HG02642 (cell line): ENCODE measurements at regions not wholly inside any gene's neighbourhood (a gene's known extent, or its start where the extent isn't known, plus 50 kb on each side); places are given as distances from the start of the nearest gene placed in this dataset.

ENCODE experiments used
- ATAC-seq: cut with Tn5 transposase; IDR thresholded peaks from one replicate; pipeline ENCODE4 v1.9.1; 2021; ENCODE audit warnings: mild to moderate bottlenecking; ENCODE audit not compliant: unreplicated experiment, poor library complexity

GRCh38 chr2:118479020-118479419 is 368.4 kb downstream of the EN1 start:
- ATAC-seq: no peak

DNA sequence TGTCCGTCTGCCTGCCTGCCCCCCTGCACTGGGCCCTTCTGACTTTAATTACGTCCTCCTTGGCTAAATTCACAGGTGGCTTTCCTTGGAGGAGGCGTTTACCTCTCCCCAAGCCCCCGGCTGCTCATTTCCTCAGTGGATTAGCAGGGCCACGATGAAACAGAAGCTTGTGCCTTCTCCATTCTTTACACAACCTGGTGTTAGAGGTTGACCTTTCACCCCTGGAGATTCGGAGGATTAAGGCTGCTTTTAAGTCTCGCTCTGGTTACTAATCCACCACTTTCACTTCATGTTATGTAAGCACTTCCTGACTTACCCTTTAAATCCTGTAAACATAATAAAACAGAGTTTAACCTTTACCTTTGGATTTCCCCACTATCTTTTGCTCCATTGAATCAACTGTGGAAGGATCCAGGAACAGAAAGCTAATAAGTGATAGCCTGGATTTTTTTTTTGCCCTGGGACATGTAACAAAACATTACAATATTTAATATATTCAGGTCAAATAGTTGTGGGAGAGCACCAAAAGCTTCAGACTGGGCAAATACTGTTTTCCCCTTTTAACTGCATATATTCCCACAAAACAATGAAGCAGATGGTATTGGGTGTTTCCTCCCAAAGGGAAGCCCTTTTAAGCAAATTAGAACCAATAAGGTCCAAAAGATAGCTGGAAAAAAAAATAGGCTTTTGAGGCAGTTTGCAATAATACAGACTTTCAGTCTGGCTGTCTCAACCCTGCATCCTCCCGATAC is 370.2 kb downstream of the EN1 start:
- ATAC-seq: no peak

- no peak for ATAC-seq
These were observed 371.7 kb downstream of the EN1 start for GRCh38 chr2:118475622-118476205.

- no peak for ATAC-seq
These were observed 372.9 kb downstream of the EN1 start for GRCh38 chr2:118474541-118474920.

DNA sequence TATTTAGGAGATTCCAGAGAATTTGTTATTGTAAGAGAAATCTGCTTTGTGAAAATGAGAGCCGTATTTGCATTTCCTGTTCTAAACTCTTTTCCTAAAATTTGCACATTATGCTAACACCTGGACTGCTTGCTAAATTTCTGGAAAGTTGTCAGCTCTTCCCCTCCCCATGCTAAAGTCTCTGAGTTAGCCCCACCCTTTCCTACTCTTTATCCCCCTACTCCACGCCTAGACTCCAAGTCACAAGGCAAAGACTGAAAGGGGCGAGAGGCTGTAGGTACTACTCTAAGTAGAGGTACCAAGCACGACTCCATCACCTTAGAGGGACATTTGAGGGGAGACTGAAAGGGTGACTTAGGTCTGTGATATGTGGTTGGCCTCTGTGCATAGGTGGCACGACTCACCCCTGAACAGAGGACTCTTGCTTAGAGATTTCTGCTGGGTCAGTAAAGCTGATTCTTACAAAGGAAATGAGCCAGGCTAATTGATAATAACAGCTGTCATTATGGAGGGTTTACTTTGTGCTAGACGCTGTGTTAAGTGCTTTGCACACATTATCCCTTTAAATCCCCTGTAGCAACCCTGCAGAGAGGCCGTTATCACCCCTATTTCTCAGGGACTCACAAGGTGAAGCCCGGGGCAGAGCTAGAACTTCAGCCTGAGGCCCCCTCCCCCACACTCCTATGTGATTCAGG is 373.5 kb downstream of the EN1 start:
- ATAC-seq: no peak

- ATAC-seq: no peak
These were observed 374.2 kb downstream of the EN1 start for GRCh38 chr2:118473241-118473640.

DNA sequence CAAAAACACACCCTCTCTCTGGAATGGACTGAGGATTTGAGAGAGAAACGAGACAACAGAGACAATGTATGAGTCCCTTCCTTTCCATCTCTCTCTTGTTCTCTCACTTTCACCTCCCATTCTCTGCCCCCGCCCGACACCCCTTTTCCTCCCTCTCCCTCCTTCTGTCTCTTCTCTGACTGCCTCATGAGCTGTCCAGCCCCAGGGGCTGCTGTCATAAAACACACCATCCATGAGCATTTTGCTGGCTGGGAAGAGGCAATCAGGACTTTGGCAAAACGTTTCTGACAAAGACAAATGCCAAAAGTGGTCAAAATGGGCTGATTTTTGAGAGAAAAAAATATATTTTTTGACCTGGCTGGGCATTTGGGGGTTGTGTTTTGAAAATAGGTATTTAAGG is 377.2 kb downstream of the EN1 start:
- ATAC-seq: no peak

- no peak for ATAC-seq
These were observed 378.3 kb downstream of the EN1 start for GRCh38 chr2:118469103-118469502.

GRCh38 chr2:118464546-118465265 is 376.4 kb downstream of the INSIG2 start:
- no peak for ATAC-seq

- ATAC-seq: no peak
These were observed 375.8 kb downstream of the INSIG2 start for GRCh38 chr2:118464046-118464445.

- no peak for ATAC-seq
These were observed 372.2 kb downstream of the INSIG2 start for GRCh38 chr2:118460425-118460824.

DNA sequence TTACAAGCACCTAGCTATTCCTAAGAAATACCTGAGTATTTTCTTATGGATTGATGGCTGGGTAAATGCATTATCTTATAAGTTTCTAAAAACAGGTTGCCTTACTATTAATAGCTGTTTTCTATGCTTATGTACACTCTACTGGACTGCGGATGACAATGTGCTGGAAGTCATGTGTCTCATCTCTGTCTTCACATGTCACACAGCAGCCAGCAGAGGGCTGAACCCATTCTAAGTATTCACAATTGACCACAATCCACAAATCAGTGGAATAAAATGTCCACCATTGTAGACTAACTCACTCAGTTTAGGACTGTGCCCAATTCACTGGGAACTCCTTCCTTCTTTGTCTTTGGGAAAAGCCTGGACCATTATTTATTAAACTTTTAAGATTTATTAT is 371.2 kb downstream of the INSIG2 start:
- no peak for ATAC-seq

DNA sequence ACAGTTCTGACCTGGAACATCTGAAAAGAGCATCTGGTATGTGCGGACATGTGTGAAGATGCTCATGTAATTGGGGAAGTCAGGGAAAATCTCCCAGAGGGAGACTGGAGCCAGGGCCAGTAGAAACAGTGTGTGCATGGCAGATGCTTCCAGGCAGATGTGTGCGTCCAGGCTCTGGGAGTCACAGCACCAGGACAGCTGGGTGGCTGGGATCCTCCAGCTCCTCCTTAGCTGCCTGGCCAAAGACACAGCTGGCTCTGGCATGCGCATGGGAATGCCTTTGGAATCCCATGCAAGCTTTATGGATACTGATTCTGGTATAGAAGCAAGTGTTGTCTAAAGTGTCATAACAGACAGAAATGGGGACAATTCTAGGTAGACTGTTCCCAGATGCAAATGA is 369.7 kb downstream of the INSIG2 start:
- ATAC-seq: no peak

GRCh38 chr2:118449401-118449800 is 361.1 kb downstream of the INSIG2 start:
- ATAC-seq: no peak

GRCh38 chr2:118443596-118443995 is 355.3 kb downstream of the INSIG2 start:
- no peak for ATAC-seq

- ATAC-seq: no peak
These were observed 354.8 kb downstream of the INSIG2 start for GRCh38 chr2:118442996-118443553.

GRCh38 chr2:118442046-118442445 is 353.8 kb downstream of the INSIG2 start:
- ATAC-seq: no peak

DNA sequence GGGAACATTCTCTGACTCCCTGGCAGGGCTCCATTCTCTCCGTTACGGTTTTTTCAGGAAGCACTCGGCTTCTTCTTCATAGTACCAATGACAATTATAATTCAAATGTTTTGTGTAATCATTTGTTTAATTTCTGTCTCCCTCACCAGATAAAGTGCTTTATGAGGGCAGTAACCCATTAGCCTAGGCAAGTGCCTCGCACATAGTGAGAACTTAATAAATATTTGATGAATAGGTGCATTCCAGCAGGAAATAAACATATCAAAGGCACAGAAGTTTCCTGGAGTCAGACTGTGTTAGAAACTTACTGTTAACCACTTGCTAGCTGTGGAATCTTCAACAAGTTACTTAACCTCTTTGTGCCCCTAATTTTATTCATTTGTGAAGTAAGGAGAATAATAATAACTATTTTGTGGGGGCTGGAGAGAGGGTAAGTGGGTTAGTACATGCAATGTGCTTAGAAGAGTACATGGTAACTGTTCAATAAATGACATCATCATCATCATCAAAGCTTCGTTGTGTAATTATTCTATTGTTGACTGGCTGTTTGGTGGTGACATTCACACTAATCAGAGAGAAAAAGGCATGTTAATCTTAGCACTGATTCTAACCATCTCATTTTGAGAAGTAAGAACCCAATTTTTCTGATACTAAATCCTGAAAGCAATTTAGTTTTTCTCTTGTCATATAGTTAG is 352.3 kb downstream of the INSIG2 start:
- ATAC-seq: no peak

DNA sequence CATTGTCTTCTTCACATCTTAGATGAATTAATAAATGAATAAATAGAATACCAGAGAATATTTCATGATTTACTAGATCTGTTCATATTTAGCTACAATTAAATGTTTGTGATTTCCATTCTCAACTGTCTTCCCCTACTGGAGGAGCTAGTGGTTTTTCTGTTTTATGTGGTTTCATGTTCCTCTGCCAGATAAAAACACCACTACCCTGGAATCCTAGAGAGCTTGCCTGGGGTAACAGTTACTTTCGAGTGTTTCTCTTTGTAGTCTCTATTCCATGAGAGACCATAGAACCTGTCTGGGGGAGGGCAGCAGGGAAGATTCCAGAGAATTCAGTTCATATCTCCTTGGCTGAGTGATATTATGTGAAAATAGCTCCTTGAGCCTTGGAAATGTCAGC is 349.2 kb downstream of the INSIG2 start:
- no peak for ATAC-seq

DNA sequence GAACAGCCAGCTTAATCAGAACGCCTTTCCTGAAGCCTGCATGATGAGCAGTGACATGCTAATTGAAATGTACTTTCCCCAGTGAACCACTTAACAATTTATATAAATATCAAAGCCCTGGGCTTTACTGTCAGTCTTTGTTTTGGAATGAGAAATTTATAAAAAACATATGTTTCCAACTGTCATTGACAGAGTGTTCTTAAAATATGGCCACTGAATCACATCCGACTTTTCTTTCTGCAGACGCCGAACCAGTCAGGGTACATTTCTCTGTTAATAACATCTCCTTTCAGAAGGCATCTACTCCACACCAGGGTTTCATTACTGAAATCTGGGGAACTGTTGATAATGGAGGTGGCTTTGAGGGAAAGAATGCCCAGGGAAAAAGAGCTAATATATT is 343.7 kb downstream of the INSIG2 start:
- ATAC-seq: no peak
